GM12878 (cell line): ENCODE measurements at regions not wholly inside any gene's neighbourhood (a gene's known extent, or its start where the extent isn't known, plus 50 kb on each side); places are given as distances from the start of the nearest gene placed in this dataset.

Experiments
- ATAC-seq: fragments of 200-7000 bp; cut with Tn5 transposase; 3 replicates; pipeline ENCODE4 v1.9.1; 2020; ENCODE audit warnings: mild to moderate bottlenecking, moderate library complexity
- BruUV-seq: library from RNA; stranded (reverse); fragments of 400-500 nt; replicated peaks from 2 replicates; lab custom pipeline; 2021; lab: Mats Ljungman, UMichigan
- CTCF ChIA-PET: fragments of 300-600 bp; sonication (Branson Sonifier 250); formaldehyde crosslinking; extraction: SDS; loops from one replicate; lab custom pipeline; 2021; ENCODE audit warnings: inconsistent platforms; lab: Yijun Ruan, JAX
- POLR2A ChIA-PET: fragments of 350-600 bp; formaldehyde crosslinking; extraction: SDS; loops from one replicate; lab custom pipeline; 2021; ENCODE audit warnings: inconsistent platforms; lab: Charles Lee
- RAD21 ChIA-PET: fragments of 300-600 bp; sonication (Branson Sonifier 250); formaldehyde crosslinking; loops from one replicate; lab custom pipeline; 2023; ENCODE audit warnings: antibody characterized with exemption; ENCODE audit not compliant: unreplicated experiment; lab: Charles Lee
- SMC1A ChIA-PET: fragments of 300-600 bp; sonication (Branson Sonifier 250); formaldehyde crosslinking; loops from one replicate; lab custom pipeline; 2023; ENCODE audit not compliant: unreplicated experiment, uncharacterized antibody; lab: Charles Lee
- DNase-seq: peaks from one replicate; pipeline ENCODE4 v3.0.0-alpha.2; 2011; ENCODE audit warnings: low read depth, low spot score
- FAIRE-seq: peaks from 3 replicates; lab custom pipeline; 2011; peaks lifted over from hg19 to GRCh38; lab: Jason Lieb, UNC
- H2AFZ ChIP-seq: 2 replicates; pipeline ENCODE4 v1.6.0; 2011; ENCODE audit warnings: low read depth, low read length, control low read depth; ENCODE audit not compliant: control insufficient read depth
- H3K27ac ChIP-seq: 2 replicates; pipeline ENCODE4 v1.5.1; 2011; ENCODE audit warnings: control low read depth; ENCODE audit not compliant: control insufficient read depth, insufficient read depth
- H3K27me3 ChIP-seq, 2 experiments: replicated peaks in 1 of 2; 2 replicates each; pipeline versions ENCODE4 v1.6.0 to v1.6.1; 2011; ENCODE audit warnings: low read length in 1 of 2; ENCODE audit not compliant: control insufficient read depth in 2 of 2, insufficient read depth in 2 of 2
- H3K36me3 ChIP-seq, 2 experiments: 2 replicates each; pipeline ENCODE4 v1.5.1; 2011; ENCODE audit warnings: low read length in 1 of 2; ENCODE audit not compliant: control insufficient read depth in 2 of 2, insufficient read depth in 2 of 2
- H3K4me1 ChIP-seq: 2 replicates; pipeline ENCODE4 v1.6.1; 2011; ENCODE audit warnings: mild to moderate bottlenecking, low read length, moderate library complexity, mixed read lengths; ENCODE audit not compliant: control insufficient read depth, insufficient read depth
- H3K4me2 ChIP-seq: 2 replicates; pipeline ENCODE4 v1.6.0; 2011; ENCODE audit warnings: control low read depth; ENCODE audit not compliant: control insufficient read depth, insufficient read depth
- H3K4me3 ChIP-seq: fragments of 200-600 bp; sonication (generic); 2 replicates; pipeline ENCODE4 v1.5.1; 2016
- H3K79me2 ChIP-seq: 2 replicates; pipeline ENCODE4 v1.6.0; 2011; ENCODE audit warnings: low read length; ENCODE audit not compliant: control insufficient read depth, insufficient read depth
- H3K9ac ChIP-seq: 2 replicates; pipeline ENCODE4 v1.8.0; 2011; ENCODE audit warnings: low read length, control low read depth, mixed read lengths; ENCODE audit not compliant: control insufficient read depth, insufficient read depth
- H3K9me3 ChIP-seq: replicated peaks from 3 replicates; pipeline ENCODE4 v1.5.1; 2011; ENCODE audit warnings: mild to moderate bottlenecking, low read length; ENCODE audit not compliant: control insufficient read depth, insufficient read depth
- H4K20me1 ChIP-seq: 2 replicates; pipeline ENCODE4 v1.6.0; 2011; ENCODE audit not compliant: control insufficient read depth, insufficient read depth
- ATF7 ChIP-seq: fragments of 450-650 bp; IDR thresholded peaks from 2 replicates; pipeline ENCODE4 v1.6.1; 2016; ENCODE audit warnings: low read depth, mild to moderate bottlenecking
- EZH2 ChIP-seq: IDR thresholded peaks from 2 replicates; pipeline ENCODE4 v1.6.1; 2012; ENCODE audit warnings: low read depth, mild to moderate bottlenecking, control low read depth, inconsistent platforms, low read length, borderline replicate concordance; ENCODE audit not compliant: control insufficient read depth
- FOS ChIP-seq: IDR thresholded peaks from 3 replicates; pipeline ENCODE4 v1.6.1; 2011; ENCODE audit warnings: borderline replicate concordance; ENCODE audit not compliant: insufficient read length; ENCODE audit errors: extremely low read depth
- HCFC1 ChIP-seq: fragments of 150-350 bp; IDR thresholded peaks from 2 replicates; pipeline ENCODE4 v1.6.1; 2014; ENCODE audit warnings: low read length
- LARP7 ChIP-seq: fragments of 450-650 bp; IDR thresholded peaks from 2 replicates; pipeline ENCODE4 v1.6.1; 2017; ENCODE audit warnings: mild to moderate bottlenecking
- NR2C2 ChIP-seq: IDR thresholded peaks from 2 replicates; pipeline ENCODE4 v1.6.1; 2011; ENCODE audit warnings: borderline replicate concordance, low read depth; ENCODE audit not compliant: control insufficient read depth, insufficient read length
- NRF1 ChIP-seq: conservative IDR thresholded peaks from 2 replicates; pipeline ENCODE4 v1.6.1; 2011; ENCODE audit warnings: mild to moderate bottlenecking, low read depth, low read length, improper control_type of control experiment
- ZNF207 ChIP-seq: fragments of 450-650 bp; IDR thresholded peaks from 2 replicates; pipeline ENCODE4 v1.6.1; 2014; ENCODE audit warnings: antibody characterized with exemption, mild to moderate bottlenecking, borderline replicate concordance
- WGBS: methylation state at CpG from one replicate; pipeline ENCODE4 v1.1.6; 2016; ENCODE audit warnings: low lambda C conversion rate; ENCODE audit not compliant: insufficient replicate concordance, insufficient coverage; ENCODE audit errors: missing lambda C conversion rate; 5-methylcytosine and 5-hydroxymethylcytosine counted together
- in situ Hi-C: fragments of 300-500 bp; cut with MboI; formaldehyde crosslinking; loops from 9 replicates; pipeline ENCODE4 v1.14.3; 2018; ENCODE audit warnings: mixed read lengths
- intact Hi-C: fragments of 100-400 bp; cut with micrococcal nuclease; formaldehyde crosslinking; loops from one replicate; pipeline ENCODE4 v1.14.2; 2022; ENCODE audit not compliant: unreplicated experiment
- TF ChIP-seq, protein P1 (sequence below): fragments of 450-650 bp; formaldehyde crosslinking; IDR thresholded peaks from 2 replicates; pipeline ENCODE4 v1.4.0; 2020; ENCODE audit warnings: mild to moderate bottlenecking, moderate library complexity
- TF ChIP-seq, protein P2 (sequence below): IDR thresholded peaks from 2 replicates; pipeline ENCODE4 v1.6.1; 2012; ENCODE audit warnings: mild to moderate bottlenecking, low read depth, low read length
- TF ChIP-seq, protein P3 (sequence below): fragments of 150-350 bp; IDR thresholded peaks from 2 replicates; pipeline ENCODE4 v1.6.1; 2016; ENCODE audit warnings: low read depth, low read length
- TF ChIP-seq, protein P4 (sequence below): IDR thresholded peaks from 2 replicates; pipeline ENCODE4 v1.6.1; 2012; ENCODE audit warnings: low read depth, low read length, improper control_type of control experiment

DNA sequence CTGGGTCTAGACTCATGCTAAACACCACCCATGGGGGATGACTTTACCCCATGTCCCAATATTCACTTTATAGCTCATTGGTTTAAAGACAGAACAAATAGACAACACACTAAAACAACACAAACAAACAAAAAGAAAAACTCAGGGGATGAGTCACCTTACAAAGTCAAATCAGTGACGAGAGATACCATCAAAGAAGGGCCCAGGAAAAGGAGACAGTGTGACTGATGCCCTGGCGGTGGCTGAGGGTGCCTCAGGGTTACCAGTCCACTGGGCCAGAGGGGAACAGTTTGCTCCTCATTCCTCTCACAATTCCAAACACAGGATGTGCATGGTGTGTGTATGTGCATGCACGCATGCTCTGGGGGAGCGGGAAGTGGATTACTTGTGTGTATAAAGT is 171.3 kb upstream of the PRKCQ start:
- Histone ChIP-seq H4K20me1 (no peaks in the 10 kb centered on the region), H3K79me2 (no peaks in the 10 kb centered on the region), H3K4me2 (no peak overlapping the region), H3K4me3 (no peak overlapping the region), H3K27me3 (no peaks in the 10 kb centered on the region; a peak in 1 of 4 replicates), H3K9me3 (no peaks in the 10 kb centered on the region; the same call in 2 of the 3 replicates), H2AFZ (no peak overlapping the region), H3K27ac (no peak overlapping the region), H3K9ac (no peak overlapping the region), H3K4me1 (no peaks in the 10 kb centered on the region), H3K36me3 (no peaks in the 10 kb centered on the region)
- DNase-seq: no peak
- no peak for FAIRE-seq
- ChIA-PET CTCF (no interaction called here), RAD21 (no interaction called here), POLR2A (no interaction called here), SMC1A (no interaction called here)
- intact Hi-C loops: no loop called here
- no peak for ATAC-seq
- in situ Hi-C loops: no loop called here
- TF ChIP-seq ATF7: no peak
- TF ChIP-seq, protein P1, sequence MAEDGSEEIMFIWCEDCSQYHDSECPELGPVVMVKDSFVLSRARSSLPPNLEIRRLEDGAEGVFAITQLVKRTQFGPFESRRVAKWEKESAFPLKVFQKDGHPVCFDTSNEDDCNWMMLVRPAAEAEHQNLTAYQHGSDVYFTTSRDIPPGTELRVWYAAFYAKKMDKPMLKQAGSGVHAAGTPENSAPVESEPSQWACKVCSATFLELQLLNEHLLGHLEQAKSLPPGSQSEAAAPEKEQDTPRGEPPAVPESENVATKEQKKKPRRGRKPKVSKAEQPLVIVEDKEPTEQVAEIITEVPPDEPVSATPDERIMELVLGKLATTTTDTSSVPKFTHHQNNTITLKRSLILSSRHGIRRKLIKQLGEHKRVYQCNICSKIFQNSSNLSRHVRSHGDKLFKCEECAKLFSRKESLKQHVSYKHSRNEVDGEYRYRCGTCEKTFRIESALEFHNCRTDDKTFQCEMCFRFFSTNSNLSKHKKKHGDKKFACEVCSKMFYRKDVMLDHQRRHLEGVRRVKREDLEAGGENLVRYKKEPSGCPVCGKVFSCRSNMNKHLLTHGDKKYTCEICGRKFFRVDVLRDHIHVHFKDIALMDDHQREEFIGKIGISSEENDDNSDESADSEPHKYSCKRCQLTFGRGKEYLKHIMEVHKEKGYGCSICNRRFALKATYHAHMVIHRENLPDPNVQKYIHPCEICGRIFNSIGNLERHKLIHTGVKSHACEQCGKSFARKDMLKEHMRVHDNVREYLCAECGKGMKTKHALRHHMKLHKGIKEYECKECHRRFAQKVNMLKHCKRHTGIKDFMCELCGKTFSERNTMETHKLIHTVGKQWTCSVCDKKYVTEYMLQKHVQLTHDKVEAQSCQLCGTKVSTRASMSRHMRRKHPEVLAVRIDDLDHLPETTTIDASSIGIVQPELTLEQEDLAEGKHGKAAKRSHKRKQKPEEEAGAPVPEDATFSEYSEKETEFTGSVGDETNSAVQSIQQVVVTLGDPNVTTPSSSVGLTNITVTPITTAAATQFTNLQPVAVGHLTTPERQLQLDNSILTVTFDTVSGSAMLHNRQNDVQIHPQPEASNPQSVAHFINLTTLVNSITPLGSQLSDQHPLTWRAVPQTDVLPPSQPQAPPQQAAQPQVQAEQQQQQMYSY: no peak
- TF ChIP-seq, protein P2, sequence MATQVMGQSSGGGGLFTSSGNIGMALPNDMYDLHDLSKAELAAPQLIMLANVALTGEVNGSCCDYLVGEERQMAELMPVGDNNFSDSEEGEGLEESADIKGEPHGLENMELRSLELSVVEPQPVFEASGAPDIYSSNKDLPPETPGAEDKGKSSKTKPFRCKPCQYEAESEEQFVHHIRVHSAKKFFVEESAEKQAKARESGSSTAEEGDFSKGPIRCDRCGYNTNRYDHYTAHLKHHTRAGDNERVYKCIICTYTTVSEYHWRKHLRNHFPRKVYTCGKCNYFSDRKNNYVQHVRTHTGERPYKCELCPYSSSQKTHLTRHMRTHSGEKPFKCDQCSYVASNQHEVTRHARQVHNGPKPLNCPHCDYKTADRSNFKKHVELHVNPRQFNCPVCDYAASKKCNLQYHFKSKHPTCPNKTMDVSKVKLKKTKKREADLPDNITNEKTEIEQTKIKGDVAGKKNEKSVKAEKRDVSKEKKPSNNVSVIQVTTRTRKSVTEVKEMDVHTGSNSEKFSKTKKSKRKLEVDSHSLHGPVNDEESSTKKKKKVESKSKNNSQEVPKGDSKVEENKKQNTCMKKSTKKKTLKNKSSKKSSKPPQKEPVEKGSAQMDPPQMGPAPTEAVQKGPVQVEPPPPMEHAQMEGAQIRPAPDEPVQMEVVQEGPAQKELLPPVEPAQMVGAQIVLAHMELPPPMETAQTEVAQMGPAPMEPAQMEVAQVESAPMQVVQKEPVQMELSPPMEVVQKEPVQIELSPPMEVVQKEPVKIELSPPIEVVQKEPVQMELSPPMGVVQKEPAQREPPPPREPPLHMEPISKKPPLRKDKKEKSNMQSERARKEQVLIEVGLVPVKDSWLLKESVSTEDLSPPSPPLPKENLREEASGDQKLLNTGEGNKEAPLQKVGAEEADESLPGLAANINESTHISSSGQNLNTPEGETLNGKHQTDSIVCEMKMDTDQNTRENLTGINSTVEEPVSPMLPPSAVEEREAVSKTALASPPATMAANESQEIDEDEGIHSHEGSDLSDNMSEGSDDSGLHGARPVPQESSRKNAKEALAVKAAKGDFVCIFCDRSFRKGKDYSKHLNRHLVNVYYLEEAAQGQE: no peak
- TF ChIP-seq, protein P3, sequence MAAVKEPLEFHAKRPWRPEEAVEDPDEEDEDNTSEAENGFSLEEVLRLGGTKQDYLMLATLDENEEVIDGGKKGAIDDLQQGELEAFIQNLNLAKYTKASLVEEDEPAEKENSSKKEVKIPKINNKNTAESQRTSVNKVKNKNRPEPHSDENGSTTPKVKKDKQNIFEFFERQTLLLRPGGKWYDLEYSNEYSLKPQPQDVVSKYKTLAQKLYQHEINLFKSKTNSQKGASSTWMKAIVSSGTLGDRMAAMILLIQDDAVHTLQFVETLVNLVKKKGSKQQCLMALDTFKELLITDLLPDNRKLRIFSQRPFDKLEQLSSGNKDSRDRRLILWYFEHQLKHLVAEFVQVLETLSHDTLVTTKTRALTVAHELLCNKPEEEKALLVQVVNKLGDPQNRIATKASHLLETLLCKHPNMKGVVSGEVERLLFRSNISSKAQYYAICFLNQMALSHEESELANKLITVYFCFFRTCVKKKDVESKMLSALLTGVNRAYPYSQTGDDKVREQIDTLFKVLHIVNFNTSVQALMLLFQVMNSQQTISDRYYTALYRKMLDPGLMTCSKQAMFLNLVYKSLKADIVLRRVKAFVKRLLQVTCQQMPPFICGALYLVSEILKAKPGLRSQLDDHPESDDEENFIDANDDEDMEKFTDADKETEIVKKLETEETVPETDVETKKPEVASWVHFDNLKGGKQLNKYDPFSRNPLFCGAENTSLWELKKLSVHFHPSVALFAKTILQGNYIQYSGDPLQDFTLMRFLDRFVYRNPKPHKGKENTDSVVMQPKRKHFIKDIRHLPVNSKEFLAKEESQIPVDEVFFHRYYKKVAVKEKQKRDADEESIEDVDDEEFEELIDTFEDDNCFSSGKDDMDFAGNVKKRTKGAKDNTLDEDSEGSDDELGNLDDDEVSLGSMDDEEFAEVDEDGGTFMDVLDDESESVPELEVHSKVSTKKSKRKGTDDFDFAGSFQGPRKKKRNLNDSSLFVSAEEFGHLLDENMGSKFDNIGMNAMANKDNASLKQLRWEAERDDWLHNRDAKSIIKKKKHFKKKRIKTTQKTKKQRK: no peak
- TF ChIP-seq, protein P4, sequence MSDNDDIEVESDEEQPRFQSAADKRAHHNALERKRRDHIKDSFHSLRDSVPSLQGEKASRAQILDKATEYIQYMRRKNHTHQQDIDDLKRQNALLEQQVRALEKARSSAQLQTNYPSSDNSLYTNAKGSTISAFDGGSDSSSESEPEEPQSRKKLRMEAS: no peak
- TF ChIP-seq HCFC1: no peak
- TF ChIP-seq EZH2: no peak
- TF ChIP-seq ZNF207: no peak
- no peak for TF ChIP-seq LARP7
- TF ChIP-seq NRF1: no peak
- no peak for TF ChIP-seq FOS
- TF ChIP-seq NR2C2: no peak
- WGBS: 24% methylated on average over 4 of the region's 4 CpGs
- no TSS peak for BruUV-seq
